Breast epithelium (tissue), 4 donors: ENCODE measurements at regions not wholly inside any gene's neighbourhood (a gene's known extent, or its start where the extent isn't known, plus 50 kb on each side); places are given as distances from the start of the nearest gene placed in this dataset.

Experiments used
- DNase-seq, 2 donors: peaks; one replicate each; pipeline ENCODE4 v3.0.0-alpha.2; 2019; ENCODE audit warnings: low spot score in 2 of 2
- H3K27ac ChIP-seq, 2 donors: fragments of 200-600 bp; sonication (generic) in 1 of 2; one replicate each; pipeline ENCODE4 v1.5.1; 2016 to 2019; ENCODE audit warnings: mild to moderate bottlenecking in 1 of 2
- H3K27me3 ChIP-seq, 2 donors: fragments of 200-600 bp; sonication (generic) in 1 of 2; one replicate each; pipeline versions ENCODE4 v1.5.1 to v1.6.0; 2017 to 2019; ENCODE audit warnings: control low read depth in 1 of 2, mild to moderate bottlenecking in 1 of 2
- H3K36me3 ChIP-seq: fragments of 200-600 bp; one replicate; pipeline ENCODE4 v1.5.1; 2019
- H3K4me1 ChIP-seq, 2 donors: fragments of 200-600 bp; sonication (generic); one replicate each; pipeline ENCODE4 v1.5.1; 2016 to 2019; ENCODE audit warnings: control low read depth in 1 of 2
- H3K4me3 ChIP-seq, 3 donors: fragments of 200-600 bp; sonication (generic); 1 replicate in 2 of 3; 2 replicates in 1 of 3; pipeline ENCODE4 v1.5.1; 2016 to 2019; ENCODE audit warnings: mild to moderate bottlenecking in 3 of 3, moderate library complexity in 2 of 3
- H3K9me3 ChIP-seq, 2 donors: fragments of 200-600 bp; sonication (generic) in 1 of 2; one replicate each; pipeline ENCODE4 v1.5.1; 2016 to 2019; ENCODE audit warnings: control low read depth in 1 of 2
- CTCF ChIP-seq, 3 donors: fragments of 450-650 bp; IDR thresholded peaks; one replicate each; pipeline ENCODE4 v1.5.1; 2016 to 2017; ENCODE audit warnings: antibody characterized with exemption in 3 of 3, mild to moderate bottlenecking in 3 of 3, moderate library complexity in 3 of 3
- POLR2A ChIP-seq: fragments of 450-650 bp; IDR thresholded peaks from one replicate; pipeline ENCODE4 v1.6.1; 2016; ENCODE audit warnings: antibody characterized with exemption, mild to moderate bottlenecking, moderate library complexity
- POLR2AphosphoS5 ChIP-seq, 3 donors: sonication (generic); formaldehyde crosslinking; IDR thresholded peaks; one replicate each; pipeline ENCODE4 v1.6.1; 2017; ENCODE audit warnings: antibody characterized with exemption in 3 of 3
- intact Hi-C: fragments of 100-400 bp; cut with DNase I; formaldehyde crosslinking; loops from one replicate; pipeline ENCODE4 v1.15.1; 2023; ENCODE audit warnings: low total_unique reads

GRCh38 chr18:7414459-7414858 is 152.7 kb upstream of the PTPRM start:
- H3K36me3 ChIP-seq = no peaks in the 10 kb centered on the region
- peak in 1 of 2 donors; percentile 64 for DNase-seq
- no peaks in the 10 kb centered on the region for H3K27me3 ChIP-seq
- peaks cover 0 to 4% of the 10 kb centered on the region in 2 donors for H3K9me3 ChIP-seq
- intact Hi-C loops = no loop called here
- H3K27ac ChIP-seq = peak overlapping the region; percentile 65 to 78
- H3K4me1 ChIP-seq = no peaks in the 10 kb centered on the region
- no peak overlapping the region for H3K4me3 ChIP-seq
- no peak for TF ChIP-seq CTCF (IDR thresholded peaks at IDR 0.05)
- peak in 2 of 3 donors; percentile 35 to 51 for TF ChIP-seq POLR2AphosphoS5 (IDR thresholded peaks at IDR 0.05)
- no peak for TF ChIP-seq POLR2A

GRCh38 chr18:7415081-7415894 is 151.8 kb upstream of the PTPRM start:
- no peak for DNase-seq
- H3K9me3 ChIP-seq = peaks cover 0 to 4% of the 10 kb centered on the region in 2 donors
- no peaks in the 10 kb centered on the region for H3K36me3 ChIP-seq
- TF ChIP-seq POLR2A (no peak), POLR2AphosphoS5 (IDR thresholded peaks at IDR 0.05) (no peak), CTCF (IDR thresholded peaks at IDR 0.05) (no peak)
- H3K4me3 ChIP-seq = no peak overlapping the region
- peak overlapping the region; percentile 63 to 78 for H3K27ac ChIP-seq
- intact Hi-C loops = no loop called here
- no peaks in the 10 kb centered on the region for H3K4me1 ChIP-seq
- no peaks in the 10 kb centered on the region for H3K27me3 ChIP-seq

- no peak for DNase-seq
- Histone ChIP-seq H3K36me3 (no peaks in the 10 kb centered on the region), H3K4me1 (no peaks in the 10 kb centered on the region), H3K27ac (no peak overlapping the region), H3K9me3 (peaks cover 0 to 4% of the 10 kb centered on the region in 2 donors), H3K4me3 (no peak overlapping the region), H3K27me3 (no peaks in the 10 kb centered on the region)
- TF ChIP-seq POLR2AphosphoS5 (IDR thresholded peaks at IDR 0.05) (no peak), CTCF (IDR thresholded peaks at IDR 0.05) (no peak), POLR2A (no peak)
- intact Hi-C loops = no loop called here
Observed at GRCh38 chr18:7417727-7418126, 149.4 kb upstream of the PTPRM start.

GRCh38 chr18:7429831-7430230 is 137.3 kb upstream of the PTPRM start:
- H3K4me1 ChIP-seq = no peaks in the 10 kb centered on the region
- no peak for DNase-seq
- no peaks in the 10 kb centered on the region for H3K36me3 ChIP-seq
- peaks cover 0 to 5% of the 10 kb centered on the region in 2 donors for H3K9me3 ChIP-seq
- TF ChIP-seq POLR2AphosphoS5 (IDR thresholded peaks at IDR 0.05) (no peak), CTCF (IDR thresholded peaks at IDR 0.05) (no peak), POLR2A (no peak)
- H3K27me3 ChIP-seq = no peaks in the 10 kb centered on the region
- H3K4me3 ChIP-seq = no peak overlapping the region
- intact Hi-C loops = no loop called here
- no peak overlapping the region for H3K27ac ChIP-seq

GRCh38 chr18:7436166-7436565 is 130.9 kb upstream of the PTPRM start:
- Histone ChIP-seq H3K4me1 (no peaks in the 10 kb centered on the region), H3K27ac (no peak overlapping the region), H3K9me3 (no peaks in the 10 kb centered on the region), H3K36me3 (no peaks in the 10 kb centered on the region), H3K27me3 (no peaks in the 10 kb centered on the region), H3K4me3 (no peak overlapping the region)
- intact Hi-C loops = no loop called here
- TF ChIP-seq POLR2AphosphoS5 (IDR thresholded peaks at IDR 0.05) = no peak
- no peak for TF ChIP-seq CTCF (IDR thresholded peaks at IDR 0.05)
- TF ChIP-seq POLR2A = no peak
- DNase-seq = no peak
